AG10803 (cell line): ENCODE measurements at regions not wholly inside any gene's neighbourhood (a gene's known extent, or its start where the extent isn't known, plus 50 kb on each side); places are given as distances from the start of the nearest gene placed in this dataset.
"Not testable (repeated sequence)": the region's sequence is repeated elsewhere in the genome, so short reads cannot be mapped to it uniquely, and the experiment has no call there.

Experiments used
- DNase-seq: peaks from one replicate; pipeline ENCODE4 v3.0.0; 2010; ENCODE audit warnings: low read depth
- H3K4me3 ChIP-seq: 2 replicates; pipeline ENCODE4 v1.5.1; 2011; ENCODE audit warnings: mild to moderate bottlenecking, low read length, control low read depth
- TF ChIP-seq, protein P1 (sequence below): conservative IDR thresholded peaks from 2 replicates; pipeline ENCODE4 v1.5.1; 2011; ENCODE audit warnings: mild to moderate bottlenecking, low read length, control low read depth, inconsistent platforms

DNA sequence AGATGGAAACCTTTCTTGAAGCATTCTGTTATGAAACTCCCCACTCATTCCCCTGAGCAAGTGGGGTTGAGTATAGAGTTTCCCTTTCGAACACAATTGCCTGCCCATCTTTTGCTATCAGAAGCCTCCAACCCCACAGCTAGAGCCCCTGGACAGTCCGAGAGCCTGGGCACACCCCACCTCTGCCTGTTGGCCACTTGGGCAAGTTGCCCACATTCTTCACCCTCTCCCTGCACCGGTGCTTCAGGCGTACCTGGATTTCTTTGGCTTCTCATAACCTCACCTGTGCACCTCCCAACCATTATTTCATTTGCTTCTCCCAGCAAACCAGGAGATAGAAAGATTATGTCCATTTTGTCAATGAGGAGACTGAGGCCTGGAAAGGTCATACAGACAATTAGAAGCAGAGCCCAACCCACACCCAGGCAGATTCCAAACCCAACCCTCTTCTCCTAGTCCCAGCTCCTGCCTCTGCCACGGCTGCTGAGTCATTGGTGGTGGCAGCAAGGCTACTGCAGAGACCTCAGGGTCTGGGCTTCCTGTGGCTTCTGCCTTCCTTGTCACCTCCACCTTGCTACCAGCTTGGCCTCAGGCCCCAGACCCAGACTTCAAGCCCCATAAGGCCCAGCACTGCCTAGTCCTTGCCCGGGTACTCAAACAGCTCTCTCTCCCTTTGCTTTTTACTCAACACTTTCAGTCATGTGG, 118.7 kb upstream of the ZBTB40 start:
- DNase-seq = no peak
- TF ChIP-seq, protein P1, sequence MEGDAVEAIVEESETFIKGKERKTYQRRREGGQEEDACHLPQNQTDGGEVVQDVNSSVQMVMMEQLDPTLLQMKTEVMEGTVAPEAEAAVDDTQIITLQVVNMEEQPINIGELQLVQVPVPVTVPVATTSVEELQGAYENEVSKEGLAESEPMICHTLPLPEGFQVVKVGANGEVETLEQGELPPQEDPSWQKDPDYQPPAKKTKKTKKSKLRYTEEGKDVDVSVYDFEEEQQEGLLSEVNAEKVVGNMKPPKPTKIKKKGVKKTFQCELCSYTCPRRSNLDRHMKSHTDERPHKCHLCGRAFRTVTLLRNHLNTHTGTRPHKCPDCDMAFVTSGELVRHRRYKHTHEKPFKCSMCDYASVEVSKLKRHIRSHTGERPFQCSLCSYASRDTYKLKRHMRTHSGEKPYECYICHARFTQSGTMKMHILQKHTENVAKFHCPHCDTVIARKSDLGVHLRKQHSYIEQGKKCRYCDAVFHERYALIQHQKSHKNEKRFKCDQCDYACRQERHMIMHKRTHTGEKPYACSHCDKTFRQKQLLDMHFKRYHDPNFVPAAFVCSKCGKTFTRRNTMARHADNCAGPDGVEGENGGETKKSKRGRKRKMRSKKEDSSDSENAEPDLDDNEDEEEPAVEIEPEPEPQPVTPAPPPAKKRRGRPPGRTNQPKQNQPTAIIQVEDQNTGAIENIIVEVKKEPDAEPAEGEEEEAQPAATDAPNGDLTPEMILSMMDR = no peak
- H3K4me3 ChIP-seq = no peak overlapping the region

DNA sequence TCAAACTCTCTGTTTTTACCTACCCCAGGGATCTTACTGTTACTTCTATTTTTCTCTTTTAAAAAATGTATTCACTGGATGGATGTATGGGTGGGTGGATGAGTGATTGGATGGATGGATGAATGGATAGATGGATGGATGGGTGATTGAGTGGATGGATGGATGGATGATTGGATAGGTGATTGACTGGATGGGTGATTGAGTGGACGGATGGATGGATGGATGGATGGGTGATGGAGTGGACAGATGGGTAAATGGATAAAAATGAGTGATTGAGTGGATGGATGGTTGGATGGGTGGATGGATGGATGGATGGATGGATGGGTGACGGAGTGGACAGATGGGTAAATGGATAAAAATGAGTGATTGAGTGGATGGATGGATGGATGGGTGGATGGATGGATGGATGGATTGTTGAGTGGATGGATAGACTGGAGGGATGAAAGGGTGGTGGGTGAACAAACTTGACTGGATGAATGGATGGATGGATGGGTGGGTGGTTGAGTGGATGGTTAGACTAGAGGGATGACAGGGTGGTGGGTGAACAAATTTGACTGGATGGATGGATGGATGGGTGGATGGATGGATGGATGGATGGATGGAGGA, 118.0 kb upstream of the ZBTB40 start:
- no peak overlapping the region for H3K4me3 ChIP-seq
- DNase-seq = no peak
- TF ChIP-seq, protein P1 = no peak

DNA sequence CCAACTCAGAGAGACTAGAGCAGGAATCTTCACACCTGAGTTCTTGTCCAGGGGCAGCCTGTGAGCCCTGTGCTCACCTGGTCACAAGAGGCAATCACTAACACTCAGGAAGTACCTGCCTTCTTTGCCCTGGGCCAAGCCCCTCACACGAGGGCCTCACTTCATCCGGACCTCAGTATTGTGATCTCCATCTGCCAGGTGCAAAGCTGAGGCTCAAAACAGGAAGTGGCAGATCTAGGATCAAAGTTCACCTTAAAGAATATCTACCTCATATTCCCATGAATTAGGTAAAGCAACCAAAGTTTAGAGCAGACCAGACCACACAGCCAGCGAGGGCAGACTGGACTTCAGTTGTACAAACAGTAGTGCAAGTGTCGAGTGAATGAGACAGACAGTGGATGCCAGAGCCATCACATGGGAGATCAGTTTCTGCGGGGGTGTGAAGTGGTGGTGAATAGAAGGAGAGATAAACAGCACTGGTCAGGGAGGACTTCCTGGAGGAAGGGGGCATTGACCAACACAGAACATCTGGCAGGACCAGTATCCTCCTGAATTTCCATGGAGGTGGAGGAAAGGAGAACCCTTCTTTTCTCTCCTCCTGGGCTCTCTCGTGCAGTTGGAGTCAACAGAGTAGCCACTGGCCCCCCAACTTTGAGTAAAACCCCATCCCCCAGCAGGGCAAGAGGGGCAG, 116.6 kb upstream of the ZBTB40 start:
- DNase-seq = no peak
- TF ChIP-seq, protein P1 = no peak

DNA sequence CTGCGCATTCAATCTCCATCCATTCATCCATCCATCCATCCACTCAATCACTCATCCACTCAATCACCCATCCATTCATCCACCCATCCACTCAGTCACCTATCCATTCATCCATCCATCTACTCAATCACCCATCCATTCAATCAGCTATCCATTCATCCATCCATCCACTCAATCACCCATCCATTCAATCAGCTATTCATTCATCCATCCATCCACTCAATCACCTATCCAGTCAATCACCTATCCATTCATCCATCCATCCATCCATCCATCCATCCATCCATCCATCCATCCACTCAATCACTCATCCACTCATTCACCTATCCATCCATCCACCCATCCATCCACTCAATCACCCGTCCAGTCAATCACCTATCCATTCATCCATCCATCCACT, 115.4 kb upstream of the ZBTB40 start:
- DNase-seq, H3K4me3 ChIP-seq: not testable (repeated sequence)

More for the DNA sequence above, 116.6 kb upstream of the ZBTB40 start:
- H3K4me3 ChIP-seq = no peak overlapping the region

DNA sequence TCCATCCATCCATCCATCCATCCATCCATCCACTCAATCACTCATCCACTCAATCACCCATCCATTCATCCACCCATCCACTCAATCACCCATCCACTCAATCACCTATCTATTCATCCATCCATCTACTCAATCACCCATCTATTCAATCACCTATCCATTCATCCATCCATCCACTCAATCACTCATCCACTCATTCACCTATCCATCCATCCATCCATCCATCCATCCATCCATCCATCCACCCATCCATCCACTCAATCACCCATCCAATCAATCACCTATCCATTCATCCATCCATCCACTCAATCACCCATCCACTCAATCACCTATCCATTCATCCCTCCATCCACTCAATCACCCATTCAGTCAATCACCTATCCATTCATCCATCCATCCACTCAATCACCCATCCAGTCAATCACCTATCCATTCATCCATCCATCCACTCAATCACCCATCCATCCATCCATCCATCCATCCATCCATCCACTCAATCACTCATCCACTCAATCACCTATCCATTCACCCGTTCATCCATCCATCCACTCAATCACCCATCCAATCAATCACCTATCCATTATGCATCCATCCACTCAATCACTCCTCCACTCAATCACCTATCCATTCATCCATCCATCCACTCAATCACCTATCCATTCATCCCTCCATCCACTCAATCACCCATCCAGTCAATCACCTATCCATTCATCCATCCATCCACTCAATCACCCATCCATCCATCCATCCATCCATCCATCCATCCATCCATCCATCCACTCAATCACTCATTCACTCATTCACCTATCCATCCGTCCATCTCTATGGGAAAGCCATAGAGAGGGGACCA, 114.7 kb upstream of the ZBTB40 start:
- not testable (repeated sequence) for DNase-seq

DNA sequence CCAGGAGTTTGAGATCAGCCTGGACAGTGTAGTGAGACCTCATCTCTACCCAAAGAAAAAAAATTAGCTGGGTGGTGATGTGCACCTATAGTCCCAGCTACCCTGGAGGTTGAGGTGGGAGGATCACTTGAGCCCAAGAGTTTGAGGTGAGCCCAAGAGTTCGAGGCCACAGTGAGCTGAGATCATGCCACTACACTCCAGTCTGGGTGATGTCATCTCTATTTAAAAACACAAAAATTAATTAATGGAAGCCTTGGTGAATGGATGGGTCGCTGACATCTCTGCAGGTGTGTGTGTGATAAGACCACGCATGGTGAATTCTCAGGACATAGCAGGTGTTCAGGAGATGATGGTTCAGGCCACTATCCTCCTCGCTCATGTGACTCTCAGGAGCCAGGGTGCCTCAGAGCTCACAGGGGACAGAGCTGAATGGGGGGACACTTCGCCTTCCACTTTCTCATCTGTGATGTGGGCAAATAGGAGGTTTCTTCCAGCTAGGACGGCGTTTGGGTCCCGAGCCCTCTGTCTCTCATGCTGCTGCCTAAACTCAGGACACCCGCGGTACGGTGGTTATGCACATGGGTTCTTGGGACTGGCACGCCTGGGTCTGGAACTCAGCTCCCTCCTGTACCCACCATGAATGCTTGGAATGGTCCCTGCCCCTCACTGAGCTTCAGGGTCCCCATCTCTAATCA, 113.4 kb upstream of the ZBTB40 start:
- no peak overlapping the region for H3K4me3 ChIP-seq
- DNase-seq = no peak
- TF ChIP-seq, protein P1 = no peak

More for the DNA sequence above, 114.7 kb upstream of the ZBTB40 start:
- H3K4me3 ChIP-seq = not testable (repeated sequence)

DNA sequence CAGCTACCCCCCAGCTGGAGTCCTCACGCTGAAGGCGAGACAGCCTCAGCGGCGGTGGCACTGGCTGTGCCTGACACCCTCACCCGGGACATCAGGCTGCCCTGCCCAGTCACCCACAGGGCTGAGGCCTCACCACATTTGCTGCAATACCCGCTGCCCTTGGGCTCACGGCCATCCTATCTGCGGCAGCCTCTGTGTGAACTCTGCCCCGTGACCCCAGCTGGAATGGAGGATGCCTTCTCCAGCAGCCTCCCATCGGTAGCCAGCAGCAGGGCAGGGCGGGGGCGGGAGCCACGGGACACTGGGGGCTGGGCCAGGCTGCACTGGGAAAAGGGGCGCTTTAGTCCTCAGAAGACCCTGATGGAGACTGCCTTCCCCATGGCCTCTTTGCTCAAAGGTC, 112.4 kb upstream of the ZBTB40 start:
- TF ChIP-seq, protein P1 = no peak
- no peak for DNase-seq
- no peak overlapping the region for H3K4me3 ChIP-seq
